GM13977 (cell line): ENCODE measurements at regions not wholly inside any gene's neighbourhood (a gene's known extent, or its start where the extent isn't known, plus 50 kb on each side); places are given as distances from the start of the nearest gene placed in this dataset.

Experiments
- DNase-seq: peaks from one replicate; pipeline ENCODE4 v3.0.0; 2012; ENCODE audit warnings: low spot score
- CTCF ChIP-seq: IDR thresholded peaks from 2 replicates; pipeline ENCODE4 v1.5.1; 2012; ENCODE audit warnings: mild to moderate bottlenecking, control low read depth; ENCODE audit not compliant: insufficient read depth; ENCODE audit errors: extremely low read depth, missing control alignments
- in situ Hi-C: fragments of 300-500 bp; cut with MboI; formaldehyde crosslinking; loops from one replicate; pipeline ENCODE4 v1.12.0; 2022; ENCODE audit warnings: low sequenced_read_pairs, low pct_unique_long_range_greater_than_20kb, mixed read lengths, inconsistent platforms; ENCODE audit not compliant: unreplicated experiment

- no peak for TF ChIP-seq CTCF
- in situ Hi-C loops: no loop called here
- DNase-seq: no peak
These were observed 328.3 kb upstream of the MPDZ start for GRCh38 chr9:13607481-13608441.

GRCh38 chr9:13606586-13606985 is 327.1 kb upstream of the MPDZ start:
- no peak for DNase-seq
- no peak for TF ChIP-seq CTCF
- in situ Hi-C loops: no loop called here

GRCh38 chr9:13603921-13604320 is 324.4 kb upstream of the MPDZ start:
- no peak for TF ChIP-seq CTCF
- in situ Hi-C loops: no loop called here
- no peak for DNase-seq

- TF ChIP-seq CTCF: no peak
- no peak for DNase-seq
- in situ Hi-C loops: no loop called here
These were observed 319.2 kb upstream of the MPDZ start for GRCh38 chr9:13598738-13599137.

- no peak for DNase-seq
- no peak for TF ChIP-seq CTCF
- in situ Hi-C loops: no loop called here
These were observed 317.9 kb upstream of the MPDZ start for GRCh38 chr9:13597427-13597826.

GRCh38 chr9:13597004-13597403 is 317.5 kb upstream of the MPDZ start:
- no peak for TF ChIP-seq CTCF
- in situ Hi-C loops: no loop called here
- DNase-seq: no peak
